ENCODE measurements at regions not wholly inside any gene's neighbourhood (a gene's known extent, or its start where the extent isn't known, plus 50 kb on each side); places are given as distances from the start of the nearest gene placed in this dataset.

DNA sequence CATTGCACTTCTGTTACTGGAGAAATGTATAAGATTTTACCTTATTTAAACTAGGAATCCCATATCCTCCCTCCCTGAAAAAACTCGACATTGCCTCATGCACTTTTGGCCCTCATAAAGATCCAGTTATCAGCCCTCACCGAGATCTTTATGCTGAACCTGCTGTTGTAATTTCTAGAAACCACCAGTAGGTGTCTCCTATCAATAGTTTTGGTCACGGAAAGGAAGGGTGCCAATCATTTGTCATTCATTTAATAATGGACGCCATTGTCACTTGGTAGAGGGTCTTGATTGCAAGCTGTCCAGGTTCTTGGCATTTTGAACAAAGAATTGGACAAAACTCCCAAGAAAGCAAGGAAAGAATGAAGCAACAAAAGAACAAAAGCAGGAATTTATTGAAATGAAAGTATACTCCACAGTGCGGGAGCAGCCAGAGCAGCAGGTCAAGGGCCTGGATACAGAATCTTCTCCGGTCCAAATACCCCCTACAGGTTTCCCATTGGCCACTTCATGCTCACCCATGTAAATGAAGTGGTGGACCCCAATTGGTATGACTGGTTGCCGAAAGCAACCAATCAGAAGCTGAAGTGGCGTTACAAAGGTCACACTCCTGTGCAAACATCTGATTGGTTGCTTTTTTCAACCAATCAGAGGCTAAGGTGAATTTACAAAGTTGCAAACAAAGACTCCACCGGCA, 524.3 kb downstream of the PSAT1 start:
- Mint-ChIP-seq H3K4me1 (peaks cover 2 to 6% of the 10 kb centered on the region in 2 donors), H3K27ac (no peak overlapping the region), H3K36me3 (no peaks in the 10 kb centered on the region), H3K4me3 (peak overlapping the region; percentile 8 to 82 (median 64)), H3K27me3 (ENCODE audit: low read depth in 3 of 3) (no peaks in the 10 kb centered on the region), H3K9me3 (no peaks in the 10 kb centered on the region)
- peak in 2 of 3 donors; percentile 1 to 17 for DNase-seq

DNA sequence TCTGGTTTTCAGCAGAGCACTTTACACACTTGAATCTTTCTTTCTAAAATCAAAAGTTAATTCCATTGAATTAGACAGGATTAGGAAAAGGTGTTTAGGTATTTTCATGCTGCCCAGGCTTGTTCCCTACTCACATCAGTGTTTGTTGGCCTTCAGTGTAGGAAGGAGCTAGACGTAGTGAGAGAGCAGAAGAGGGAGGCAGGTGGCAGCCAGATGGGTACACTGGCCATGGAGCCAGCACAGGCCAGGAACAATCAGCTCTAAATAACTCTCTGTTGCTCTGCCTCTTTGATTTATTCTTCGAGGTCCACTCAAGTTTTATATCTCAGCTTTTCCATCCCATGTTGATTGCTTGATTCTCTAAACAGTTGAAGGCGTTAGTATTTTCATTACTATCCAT, 529.6 kb downstream of the PSAT1 start:
- no peak overlapping the region for H3K27ac Mint-ChIP-seq
- no peak for DNase-seq
- H3K27me3 Mint-ChIP-seq (ENCODE audit: low read depth in 3 of 3) = no peaks in the 10 kb centered on the region
- H3K4me3 Mint-ChIP-seq = no peak overlapping the region
- H3K9me3 Mint-ChIP-seq = no peaks in the 10 kb centered on the region
- no peaks in the 10 kb centered on the region for H3K36me3 Mint-ChIP-seq
- no peaks in the 10 kb centered on the region for H3K4me1 Mint-ChIP-seq

DNA sequence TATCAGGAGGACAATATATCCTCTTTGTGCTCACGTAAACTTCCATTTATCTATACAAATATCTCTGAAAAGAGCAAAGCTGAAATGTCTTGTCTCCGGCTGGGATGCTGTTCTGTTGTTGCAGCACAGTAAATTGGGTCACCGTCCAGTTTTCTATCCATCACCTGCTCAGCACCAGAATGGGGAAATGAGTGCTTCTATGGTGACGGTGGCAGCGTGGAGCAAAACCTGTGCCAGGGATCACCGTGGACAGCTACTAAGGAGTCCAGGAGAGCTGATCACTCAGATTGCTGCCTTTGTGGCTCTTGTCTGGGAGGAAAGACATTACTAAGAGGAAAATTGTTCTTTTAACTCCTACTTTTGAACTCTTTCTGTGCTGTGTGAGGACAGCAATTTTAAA, 531.6 kb downstream of the PSAT1 start:
- no peak for DNase-seq
- Mint-ChIP-seq H3K4me3 (no peak overlapping the region), H3K36me3 (no peaks in the 10 kb centered on the region), H3K9me3 (no peaks in the 10 kb centered on the region), H3K4me1 (no peaks in the 10 kb centered on the region), H3K27ac (no peak overlapping the region), H3K27me3 (ENCODE audit: low read depth in 3 of 3) (no peaks in the 10 kb centered on the region)

DNA sequence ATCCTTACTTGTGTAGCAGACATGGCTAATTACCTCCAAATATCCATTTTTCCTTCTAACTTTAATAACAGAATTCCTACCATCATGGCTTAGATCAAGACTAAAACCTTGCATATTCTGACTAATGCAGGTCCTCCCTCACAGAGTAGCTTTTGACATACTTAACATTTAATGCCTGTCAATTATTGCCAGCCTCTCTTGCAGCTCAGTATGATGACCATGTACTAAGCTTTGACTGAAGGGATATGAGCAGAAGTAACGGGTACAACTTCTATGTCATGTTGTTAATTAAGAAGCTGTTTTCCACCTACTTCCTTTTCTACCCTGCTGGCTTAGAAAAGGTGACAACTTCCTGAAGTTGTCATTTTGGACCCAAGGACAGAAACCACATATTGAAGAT, 533.4 kb downstream of the PSAT1 start:
- Mint-ChIP-seq H3K36me3 (no peaks in the 10 kb centered on the region), H3K27ac (no peak overlapping the region), H3K27me3 (ENCODE audit: low read depth in 3 of 3) (peaks cover 0 to 1% (median 0%) of the 10 kb centered on the region in 3 donors), H3K4me1 (no peaks in the 10 kb centered on the region), H3K9me3 (peaks cover 0 to 3% (median 0%) of the 10 kb centered on the region in 6 donors), H3K4me3 (no peak overlapping the region)
- no peak for DNase-seq

DNA sequence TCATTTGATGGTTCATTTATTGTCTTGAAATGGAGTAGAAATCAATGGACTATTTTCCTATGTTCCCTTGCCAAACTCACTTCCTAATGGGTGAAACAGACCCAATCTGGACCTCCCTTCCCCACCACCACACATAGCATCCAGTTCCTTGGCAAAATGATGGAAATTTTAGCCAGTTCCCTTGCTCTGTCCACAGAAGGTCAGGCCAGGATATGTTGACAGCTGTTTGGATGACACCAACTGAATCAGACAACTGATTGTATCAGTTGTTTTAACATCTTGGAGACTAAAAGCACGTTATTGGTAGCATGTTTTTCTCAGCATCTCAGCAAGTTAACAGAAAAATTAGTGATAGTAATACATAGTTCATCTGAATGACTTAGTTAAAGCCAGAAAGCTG, 534.8 kb downstream of the PSAT1 start:
- H3K4me1 Mint-ChIP-seq = no peaks in the 10 kb centered on the region
- no peaks in the 10 kb centered on the region for H3K36me3 Mint-ChIP-seq
- no peak overlapping the region for H3K4me3 Mint-ChIP-seq
- no peak overlapping the region for H3K27ac Mint-ChIP-seq
- DNase-seq = no peak
- peaks cover 0 to 1% (median 0%) of the 10 kb centered on the region in 3 donors for H3K27me3 Mint-ChIP-seq (ENCODE audit: low read depth in 3 of 3)
- H3K9me3 Mint-ChIP-seq = peaks cover 0 to 3% (median 0%) of the 10 kb centered on the region in 6 donors

DNA sequence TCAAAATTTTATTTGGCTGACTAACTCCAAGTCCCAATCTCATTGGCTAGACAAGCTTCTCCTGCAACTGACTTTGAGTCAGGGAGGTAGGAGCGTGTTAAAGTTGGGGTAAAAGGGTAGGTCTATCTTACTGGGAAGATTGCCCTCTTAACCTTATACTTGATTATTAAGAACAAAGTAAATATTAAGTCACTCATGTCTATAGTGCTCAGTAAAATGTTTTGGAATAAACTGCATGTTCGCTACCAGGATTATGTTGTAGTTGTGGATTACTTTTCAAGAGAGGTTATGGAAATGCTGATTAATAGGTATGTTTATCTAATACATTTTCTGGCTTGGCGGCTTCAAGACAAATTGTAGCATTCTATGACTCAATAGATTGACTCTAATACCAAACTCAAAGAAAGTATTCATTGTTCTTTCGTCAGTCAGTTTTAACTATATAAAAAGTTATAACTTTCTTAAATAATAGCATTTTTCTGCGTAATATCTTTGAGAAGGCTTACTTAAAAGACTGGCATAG, 539.1 kb downstream of the PSAT1 start:
- Mint-ChIP-seq H3K4me1 (no peaks in the 10 kb centered on the region), H3K27me3 (ENCODE audit: low read depth in 3 of 3) (peaks cover 0 to 3% (median 1%) of the 10 kb centered on the region in 3 donors), H3K27ac (no peak overlapping the region), H3K4me3 (no peak overlapping the region), H3K9me3 (peaks cover 0 to 3% (median 0%) of the 10 kb centered on the region in 6 donors), H3K36me3 (no peaks in the 10 kb centered on the region)
- DNase-seq = no peak

DNA sequence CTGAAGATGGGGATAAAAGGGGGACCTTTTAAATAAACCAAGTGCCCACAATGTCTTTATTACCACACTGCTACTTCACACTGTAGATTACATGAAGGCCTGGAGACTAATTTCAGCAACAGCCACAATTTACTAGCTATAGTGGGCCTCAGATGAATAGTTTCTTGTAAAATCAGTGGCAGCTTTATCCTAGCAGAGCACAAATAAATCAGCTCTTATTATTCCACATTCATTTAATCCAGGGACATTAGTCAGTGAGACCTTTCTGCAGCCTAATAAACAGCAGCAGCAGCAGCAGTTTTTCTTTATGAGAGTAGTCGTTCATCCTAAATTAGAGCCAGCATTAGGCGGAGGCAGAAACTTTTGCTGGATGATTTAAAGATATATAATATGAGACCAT, 542.3 kb downstream of the PSAT1 start:
- H3K27me3 Mint-ChIP-seq (ENCODE audit: low read depth in 3 of 3) = peaks cover 0 to 3% (median 0%) of the 10 kb centered on the region in 3 donors
- no peaks in the 10 kb centered on the region for H3K36me3 Mint-ChIP-seq
- no peak for DNase-seq
- H3K4me1 Mint-ChIP-seq = no peaks in the 10 kb centered on the region
- H3K4me3 Mint-ChIP-seq = no peak overlapping the region
- peaks cover 0 to 13% (median 5%) of the 10 kb centered on the region in 6 donors for H3K9me3 Mint-ChIP-seq
- H3K27ac Mint-ChIP-seq = no peak overlapping the region

DNA sequence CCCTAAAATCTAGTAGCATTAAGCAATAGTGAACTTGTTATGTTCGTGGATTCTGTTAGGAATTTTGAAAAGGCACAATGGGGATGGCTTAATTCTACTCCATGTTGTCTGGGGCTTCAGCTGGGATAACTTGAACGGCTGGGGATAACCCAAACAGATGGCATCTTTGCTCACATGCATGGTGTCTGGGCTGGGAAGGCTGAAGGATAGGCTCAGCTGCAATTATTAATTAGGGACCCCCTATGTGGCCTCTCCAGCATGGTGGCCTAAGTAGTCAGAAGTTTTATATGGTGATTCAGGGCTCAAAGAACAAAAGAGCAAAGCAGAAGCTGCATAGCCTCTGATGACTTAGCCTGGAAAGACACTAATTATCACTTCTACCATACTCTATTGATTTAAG, 551.1 kb downstream of the PSAT1 start:
- no peak overlapping the region for H3K4me3 Mint-ChIP-seq
- no peaks in the 10 kb centered on the region for H3K27me3 Mint-ChIP-seq (ENCODE audit: low read depth in 3 of 3)
- no peaks in the 10 kb centered on the region for H3K4me1 Mint-ChIP-seq
- DNase-seq = no peak
- no peaks in the 10 kb centered on the region for H3K36me3 Mint-ChIP-seq
- peaks cover 4 to 17% (median 12%) of the 10 kb centered on the region in 6 donors for H3K9me3 Mint-ChIP-seq
- H3K27ac Mint-ChIP-seq = no peak overlapping the region

DNA sequence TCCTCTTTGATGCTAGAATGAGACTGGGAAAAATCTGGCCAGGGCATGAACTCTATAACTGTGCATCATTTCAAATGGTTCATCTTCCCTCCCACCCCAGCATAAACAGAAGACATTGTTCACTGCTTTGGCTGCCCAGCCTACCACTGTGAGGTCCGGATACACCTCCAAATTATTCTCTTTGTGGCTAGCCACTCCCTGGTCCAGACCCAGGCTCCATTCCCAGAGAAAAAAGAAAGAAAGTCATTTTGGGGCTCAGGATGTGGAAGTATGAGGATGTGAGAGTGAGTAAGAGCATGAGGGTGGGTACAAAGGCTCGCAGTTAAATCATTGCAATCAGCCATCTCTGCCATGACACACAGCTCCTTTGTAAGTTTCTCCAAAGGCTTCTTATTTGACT, 559.2 kb downstream of the PSAT1 start:
- H3K27me3 Mint-ChIP-seq (ENCODE audit: low read depth in 3 of 3) = no peaks in the 10 kb centered on the region
- no peak overlapping the region for H3K4me3 Mint-ChIP-seq
- no peak overlapping the region for H3K27ac Mint-ChIP-seq
- DNase-seq = no peak
- H3K4me1 Mint-ChIP-seq = no peaks in the 10 kb centered on the region
- no peaks in the 10 kb centered on the region for H3K36me3 Mint-ChIP-seq
- peaks cover 0 to 12% (median 2%) of the 10 kb centered on the region in 6 donors for H3K9me3 Mint-ChIP-seq

DNA sequence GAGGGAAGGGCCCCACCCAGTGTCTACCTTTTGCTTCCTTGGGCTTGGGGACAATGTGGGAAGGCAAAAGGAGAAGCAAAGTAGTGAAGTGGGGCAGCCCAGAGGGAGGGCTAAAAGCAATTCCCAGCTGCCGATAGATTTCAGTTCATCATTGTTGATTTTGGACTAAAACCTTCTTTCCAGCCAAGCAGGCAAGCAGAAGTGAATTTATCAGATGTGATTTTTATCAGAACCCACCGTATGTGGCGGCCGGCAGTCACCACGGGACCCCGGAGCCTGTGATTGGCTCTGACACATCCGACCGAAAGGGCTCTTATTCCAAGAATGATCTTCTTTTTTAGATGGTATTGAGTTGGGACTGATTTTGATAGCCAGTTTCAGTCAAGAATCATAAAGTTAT, 559.9 kb downstream of the PSAT1 start:
- Mint-ChIP-seq H3K36me3 (no peaks in the 10 kb centered on the region), H3K4me1 (no peaks in the 10 kb centered on the region), H3K4me3 (no peak overlapping the region), H3K27ac (no peak overlapping the region), H3K9me3 (peaks cover 0 to 8% (median 2%) of the 10 kb centered on the region in 6 donors), H3K27me3 (ENCODE audit: low read depth in 3 of 3) (no peaks in the 10 kb centered on the region)
- no peak for DNase-seq

DNA sequence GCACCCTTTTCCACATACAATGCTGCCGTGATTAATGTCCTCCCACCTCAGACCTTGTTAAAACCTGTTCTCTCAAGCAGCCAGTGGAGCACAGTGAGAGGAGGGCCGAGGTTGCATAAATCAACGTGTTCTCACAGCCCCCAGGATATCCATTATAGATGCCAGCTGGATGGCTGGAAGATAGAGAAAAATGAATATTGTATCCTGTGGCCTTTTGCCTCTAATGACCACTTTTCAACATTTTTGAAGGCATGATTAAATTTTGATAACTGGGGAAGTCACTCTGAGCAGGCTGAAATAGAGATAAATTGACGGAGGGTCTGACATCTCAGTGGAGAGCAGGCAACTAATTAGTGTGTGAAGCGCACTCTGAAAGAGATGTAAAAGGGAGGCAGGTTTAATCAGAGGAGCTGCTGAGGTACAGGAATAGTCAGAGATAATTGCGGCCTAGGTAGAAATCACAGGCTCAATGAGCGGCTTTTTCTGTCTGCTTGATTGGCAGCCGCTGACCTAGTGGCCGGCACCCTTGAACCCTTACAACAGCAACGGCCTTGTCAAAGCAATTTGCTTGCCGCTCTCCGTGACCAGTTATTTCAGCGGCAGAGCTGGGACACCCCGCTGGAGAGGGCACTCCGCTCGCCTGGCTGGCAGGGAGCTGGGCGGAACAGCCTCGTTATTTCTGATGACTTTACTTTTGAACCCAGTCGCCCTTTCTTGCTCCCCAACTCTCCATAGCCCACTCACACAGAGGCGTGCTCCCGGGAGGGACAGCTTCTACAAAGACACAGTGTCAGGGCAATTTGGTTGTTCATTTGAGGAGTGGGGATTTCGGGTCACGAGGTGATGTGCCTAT, 560.7 kb downstream of the PSAT1 start:
- Mint-ChIP-seq H3K27ac (no peak overlapping the region), H3K9me3 (peaks cover 0 to 8% (median 2%) of the 10 kb centered on the region in 6 donors), H3K4me1 (no peaks in the 10 kb centered on the region), H3K36me3 (no peaks in the 10 kb centered on the region), H3K27me3 (ENCODE audit: low read depth in 3 of 3) (no peaks in the 10 kb centered on the region), H3K4me3 (no peak overlapping the region)
- no peak for DNase-seq

DNA sequence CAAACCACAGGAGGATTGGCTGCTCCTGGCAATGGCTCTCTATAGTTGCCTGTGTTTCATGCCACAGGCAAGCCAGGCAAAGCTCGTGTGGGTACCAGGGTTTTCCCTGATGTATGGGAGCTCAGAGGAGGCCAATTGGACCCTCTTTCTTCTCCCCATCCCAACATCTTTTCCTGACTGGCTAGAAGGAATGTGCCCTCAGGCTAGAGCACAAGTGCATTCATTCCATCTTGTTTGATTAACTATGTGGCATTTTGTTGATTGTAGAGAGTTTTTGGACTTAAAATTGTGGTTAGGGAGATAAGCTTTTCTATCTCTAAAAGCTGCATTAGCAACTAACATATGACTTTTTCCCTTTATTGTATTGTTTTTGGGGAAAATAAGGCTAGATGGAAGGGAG, 561.3 kb downstream of the PSAT1 start:
- H3K27me3 Mint-ChIP-seq (ENCODE audit: low read depth in 3 of 3) = no peaks in the 10 kb centered on the region
- no peak overlapping the region for H3K27ac Mint-ChIP-seq
- no peak for DNase-seq
- H3K4me3 Mint-ChIP-seq = no peak overlapping the region
- no peaks in the 10 kb centered on the region for H3K36me3 Mint-ChIP-seq
- peaks cover 0 to 8% (median 2%) of the 10 kb centered on the region in 6 donors for H3K9me3 Mint-ChIP-seq
- no peaks in the 10 kb centered on the region for H3K4me1 Mint-ChIP-seq

DNA sequence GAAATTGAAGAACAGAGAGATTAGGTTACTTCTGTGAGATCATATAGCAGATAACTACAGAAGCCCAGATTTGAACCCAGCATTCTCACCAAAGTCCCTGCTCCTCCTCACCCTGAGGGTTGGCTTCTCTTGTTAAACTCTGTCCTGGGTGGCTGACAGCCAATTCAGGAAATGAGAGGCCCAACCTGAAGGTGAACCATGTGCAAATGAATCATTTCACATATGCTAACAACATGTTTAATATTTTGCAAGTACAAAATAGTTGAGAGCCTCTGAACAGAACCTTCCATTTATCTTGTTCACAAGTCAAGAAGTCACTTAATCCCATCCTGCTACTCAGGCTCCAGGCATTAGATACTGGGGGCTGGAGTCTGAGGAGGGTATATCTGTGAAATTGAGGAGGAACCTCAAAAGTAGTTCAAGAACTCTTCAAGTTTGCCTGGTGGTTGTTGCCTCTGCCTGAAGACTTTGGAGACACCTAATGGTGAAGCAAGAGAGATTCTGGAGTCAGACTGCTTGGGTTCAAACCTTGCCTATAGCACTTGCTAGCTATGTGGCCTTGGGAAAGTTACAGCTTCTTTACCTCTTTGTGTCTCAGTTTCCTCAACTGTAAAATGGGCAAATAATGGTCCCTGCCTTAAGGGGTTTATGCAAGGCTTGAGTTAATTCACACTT, 564.0 kb downstream of the PSAT1 start:
- Mint-ChIP-seq H3K9me3 (peaks cover 0 to 2% (median 0%) of the 10 kb centered on the region in 6 donors), H3K4me3 (no peak overlapping the region), H3K27me3 (ENCODE audit: low read depth in 3 of 3) (no peaks in the 10 kb centered on the region), H3K4me1 (no peaks in the 10 kb centered on the region), H3K27ac (no peak overlapping the region), H3K36me3 (no peaks in the 10 kb centered on the region)
- DNase-seq = no peak

DNA sequence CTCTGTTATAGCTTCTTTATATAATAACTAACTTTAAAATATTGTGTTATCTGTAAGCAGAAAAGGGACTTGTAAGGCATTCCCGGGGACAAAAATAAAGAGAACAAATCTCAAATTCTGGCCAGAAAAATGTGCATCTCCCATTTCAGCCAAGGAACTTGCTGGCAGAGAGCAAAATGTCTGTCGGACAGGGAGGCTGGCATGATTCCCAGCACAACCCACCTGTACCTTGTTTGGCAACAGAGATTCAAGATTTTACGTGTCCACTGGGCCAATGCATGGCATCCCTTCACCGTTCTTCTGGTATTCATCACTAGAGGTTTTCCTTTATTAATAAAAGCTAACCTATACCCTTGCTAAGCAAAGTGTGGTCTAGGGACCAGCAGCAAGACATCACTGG, 566.6 kb downstream of the PSAT1 start:
- Mint-ChIP-seq H3K4me3 (no peak overlapping the region), H3K27ac (no peak overlapping the region), H3K36me3 (no peaks in the 10 kb centered on the region), H3K27me3 (ENCODE audit: low read depth in 3 of 3) (no peaks in the 10 kb centered on the region), H3K4me1 (no peaks in the 10 kb centered on the region), H3K9me3 (peaks cover 0 to 2% (median 0%) of the 10 kb centered on the region in 6 donors)
- no peak for DNase-seq
